GM12878 (cell line): ENCODE measurements at regions not wholly inside any gene's neighbourhood (a gene's known extent, or its start where the extent isn't known, plus 50 kb on each side); places are given as distances from the start of the nearest gene placed in this dataset.

Source experiments
- CBFB ChIP-seq: IDR thresholded peaks from 2 replicates; pipeline ENCODE4 v1.6.1; 2016; ENCODE audit warnings: antibody characterized with exemption, low read depth
- CHD2 ChIP-seq: IDR thresholded peaks from 2 replicates; pipeline ENCODE4 v1.6.1; 2011; ENCODE audit warnings: low read depth, low read length, improper control_type of control experiment, borderline replicate concordance
- CTCF ChIP-seq, 3 experiments: IDR thresholded peaks in 2 of 3; conservative IDR thresholded peaks in 1 of 3; 2 replicates each; pipeline ENCODE4 v1.5.1; 2011; ENCODE audit warnings: low read depth in 3 of 3, low read length in 3 of 3, mild to moderate bottlenecking in 3 of 3, control low read depth in 2 of 3, moderate library complexity in 2 of 3, inconsistent platforms in 1 of 3, mixed read lengths in 1 of 3; ENCODE audit not compliant: control insufficient read depth in 2 of 3, insufficient read depth in 1 of 3; ENCODE audit errors: extremely low read depth in 1 of 3
- E2F8 ChIP-seq: fragments of 450-650 bp; IDR thresholded peaks from 2 replicates; pipeline ENCODE4 v1.6.1; 2018; ENCODE audit warnings: mild to moderate bottlenecking, low read depth, moderate library complexity; ENCODE audit not compliant: partially characterized antibody
- EZH2 ChIP-seq: IDR thresholded peaks from 2 replicates; pipeline ENCODE4 v1.6.1; 2012; ENCODE audit warnings: low read depth, mild to moderate bottlenecking, control low read depth, inconsistent platforms, low read length, borderline replicate concordance; ENCODE audit not compliant: control insufficient read depth
- FOXM1 ChIP-seq: IDR thresholded peaks from 2 replicates; pipeline ENCODE4 v1.6.1; 2012; ENCODE audit warnings: low read depth, mild to moderate bottlenecking, inconsistent platforms, low read length, moderate library complexity
- PKNOX1 ChIP-seq: fragments of 450-650 bp; IDR thresholded peaks from 2 replicates; pipeline ENCODE4 v1.6.1; 2016; ENCODE audit warnings: mild to moderate bottlenecking
- POLR2AphosphoS5 ChIP-seq: IDR thresholded peaks from 2 replicates; pipeline ENCODE4 v1.6.1; 2011; ENCODE audit warnings: mild to moderate bottlenecking, low read length, inconsistent platforms
- RAD21 ChIP-seq: IDR thresholded peaks from 2 replicates; pipeline ENCODE4 v1.6.1; 2011; ENCODE audit warnings: mild to moderate bottlenecking, low read depth, low read length, moderate library complexity; ENCODE audit not compliant: insufficient read depth
- RCOR1 ChIP-seq: conservative IDR thresholded peaks from 2 replicates; pipeline ENCODE4 v1.6.1; 2012; ENCODE audit warnings: low read depth, low read length, improper control_type of control experiment
- RFX5 ChIP-seq: IDR thresholded peaks from 2 replicates; pipeline ENCODE4 v1.6.1; 2011; ENCODE audit warnings: low read depth, low read length, improper control_type of control experiment
- SP1 ChIP-seq: IDR thresholded peaks from one replicate; pipeline ENCODE4 v1.6.1; 2011; ENCODE audit warnings: low read depth, low read length
- TCF12 ChIP-seq: IDR thresholded peaks from 2 replicates; pipeline ENCODE4 v1.6.1; 2011; ENCODE audit warnings: low read depth, mild to moderate bottlenecking, low read length

- TF ChIP-seq SP1 (no peak), CTCF (IDR thresholded peaks at IDR 0.05 in 2 of 3, conservative IDR thresholded peaks at IDR 0.05 in 1 of 3; ENCODE audit: control insufficient read depth in 2 of 3, extremely low read depth in 1 of 3, insufficient read depth in 1 of 3, low read depth in 3 of 3, low read length in 3 of 3) (no peak), RCOR1 (no peak), EZH2 (no peak), RAD21 (no peak), E2F8 (no peak), PKNOX1 (no peak), POLR2AphosphoS5 (no peak), TCF12 (no peak), FOXM1 (no peak), CBFB (no peak), CHD2 (no peak), RFX5 (no peak)
Measured at GRCh38 chr2:111252436-111252835, 131.7 kb downstream of the BCL2L11 start.
